ENCODE measurements at regions not wholly inside any gene's neighbourhood (a gene's known extent, or its start where the extent isn't known, plus 50 kb on each side); places are given as distances from the start of the nearest gene placed in this dataset.

- ChIA-PET CTCF (no interaction called here), POLR2A (no interaction called here)
- H3K9me3 ChIP-seq (ENCODE audit: control insufficient read depth, insufficient read depth, low read length), result 0 out of 2 replicates have a peak, but pooled peaks cover 3% of the 10 kb centered on the region
Measured at GRCh38 chr6:8658416-8658815, 223.1 kb upstream of the SLC35B3 start.

DNA sequence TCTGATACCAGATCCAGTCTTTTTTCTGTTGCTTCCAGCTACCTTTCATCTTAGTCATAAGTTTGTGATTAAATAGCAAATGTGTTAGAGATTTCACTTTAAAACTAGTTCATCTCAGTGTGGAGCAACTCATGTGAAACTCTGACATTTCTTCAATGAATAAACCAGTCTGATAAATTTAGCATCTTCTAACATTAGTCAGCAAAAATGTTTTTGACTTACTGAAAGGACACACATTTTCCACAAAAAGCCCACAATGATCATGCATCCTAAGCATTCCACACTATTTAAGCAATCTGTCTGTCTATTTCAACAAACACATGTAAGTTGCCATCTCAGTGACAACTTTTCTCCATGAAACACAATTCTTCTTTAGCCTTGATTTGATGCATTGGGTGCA, 222.2 kb upstream of the SLC35B3 start:
- POLR2A ChIA-PET, result no interaction called here
- H3K4me3 ChIP-seq (ENCODE audit: low read depth, low read length), result no peak overlapping the region
- DNase-seq (ENCODE audit: low read depth, low spot score), result no peak
- no peak for TF ChIP-seq CTCF (IDR thresholded peaks at IDR 0.05; ENCODE audit: low read depth, low read length)
- H3K27me3 ChIP-seq (ENCODE audit: control insufficient read depth, insufficient read depth, low read length), result no peaks in the 10 kb centered on the region
- CTCF ChIA-PET, result no interaction called here
- peaks cover 5% of the 10 kb centered on the region; the same call in 1 of the 2 replicates for H3K9me3 ChIP-seq (ENCODE audit: control insufficient read depth, insufficient read depth, low read length)
- H3K27ac ChIP-seq (ENCODE audit: low read depth, low read length), result no peak overlapping the region

More at GRCh38 chr6:8658416-8658815, 223.1 kb upstream of the SLC35B3 start:
- Histone ChIP-seq H3K27ac (ENCODE audit: low read depth, low read length) (no peak overlapping the region), H3K4me3 (ENCODE audit: low read depth, low read length) (no peak overlapping the region), H3K27me3 (ENCODE audit: control insufficient read depth, insufficient read depth, low read length) (no peaks in the 10 kb centered on the region)
- no peak for DNase-seq (ENCODE audit: low read depth, low spot score)
- TF ChIP-seq CTCF (IDR thresholded peaks at IDR 0.05; ENCODE audit: low read depth, low read length), result no peak

- Histone ChIP-seq H3K9me3 (ENCODE audit: control insufficient read depth, insufficient read depth, low read length) (peaks cover 12% of the 10 kb centered on the region; the same call in 1 of the 2 replicates), H3K4me3 (ENCODE audit: low read depth, low read length) (no peak overlapping the region), H3K27me3 (ENCODE audit: control insufficient read depth, insufficient read depth, low read length) (no peaks in the 10 kb centered on the region), H3K27ac (ENCODE audit: low read depth, low read length) (no peak overlapping the region)
- POLR2A ChIA-PET, result no interaction called here
- no peak for TF ChIP-seq CTCF (IDR thresholded peaks at IDR 0.05; ENCODE audit: low read depth, low read length)
- CTCF ChIA-PET, result no interaction called here
- DNase-seq (ENCODE audit: low read depth, low spot score), result no peak
Measured at GRCh38 chr6:8655670-8656454, 220.5 kb upstream of the SLC35B3 start.

GRCh38 chr6:8652710-8653109, 217.4 kb upstream of the SLC35B3 start:
- CTCF ChIA-PET, result no interaction called here
- POLR2A ChIA-PET, result no interaction called here

More at GRCh38 chr6:8652710-8653109, 217.4 kb upstream of the SLC35B3 start:
- no peak for DNase-seq (ENCODE audit: low read depth, low spot score)
- no peaks in the 10 kb centered on the region for H3K27me3 ChIP-seq (ENCODE audit: control insufficient read depth, insufficient read depth, low read length)
- H3K27ac ChIP-seq (ENCODE audit: low read depth, low read length), result no peak overlapping the region
- peaks cover 14% of the 10 kb centered on the region; the same call in 1 of the 2 replicates for H3K9me3 ChIP-seq (ENCODE audit: control insufficient read depth, insufficient read depth, low read length)
- no peak for TF ChIP-seq CTCF (IDR thresholded peaks at IDR 0.05; ENCODE audit: low read depth, low read length)
- no peak overlapping the region for H3K4me3 ChIP-seq (ENCODE audit: low read depth, low read length)
